ENCODE measurements at regions not wholly inside any gene's neighbourhood (a gene's known extent, or its start where the extent isn't known, plus 50 kb on each side); places are given as distances from the start of the nearest gene placed in this dataset.

GRCh38 chr2:4693266-4693665, 989.9 kb downstream of the DCDC2C start:
- TF ChIP-seq RFX5 (IDR thresholded peaks at IDR 0.05) = no peak
- TF ChIP-seq POLR2A (IDR thresholded peaks at IDR 0.05; ENCODE audit: low read length) = no peak
- TF ChIP-seq, protein P1, sequence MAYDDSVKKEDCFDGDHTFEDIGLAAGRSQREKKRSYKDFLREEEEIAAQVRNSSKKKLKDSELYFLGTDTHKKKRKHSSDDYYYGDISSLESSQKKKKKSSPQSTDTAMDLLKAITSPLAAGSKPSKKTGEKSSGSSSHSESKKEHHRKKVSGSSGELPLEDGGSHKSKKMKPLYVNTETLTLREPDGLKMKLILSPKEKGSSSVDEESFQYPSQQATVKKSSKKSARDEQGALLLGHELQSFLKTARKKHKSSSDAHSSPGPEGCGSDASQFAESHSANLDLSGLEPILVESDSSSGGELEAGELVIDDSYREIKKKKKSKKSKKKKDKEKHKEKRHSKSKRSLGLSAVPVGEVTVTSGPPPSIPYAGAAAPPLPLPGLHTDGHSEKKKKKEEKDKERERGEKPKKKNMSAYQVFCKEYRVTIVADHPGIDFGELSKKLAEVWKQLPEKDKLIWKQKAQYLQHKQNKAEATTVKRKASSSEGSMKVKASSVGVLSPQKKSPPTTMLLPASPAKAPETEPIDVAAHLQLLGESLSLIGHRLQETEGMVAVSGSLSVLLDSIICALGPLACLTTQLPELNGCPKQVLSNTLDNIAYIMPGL (CRISPR knock-in tag; IDR thresholded peaks at IDR 0.05; ENCODE audit: borderline replicate concordance) = no peak
- no peak for TF ChIP-seq JUNB (IDR thresholded peaks at IDR 0.05)
- TF ChIP-seq EP300 (IDR thresholded peaks at IDR 0.05) = no peak
- no peak for TF ChIP-seq CTCF (IDR thresholded peaks at IDR 0.05)
- no peak for TF ChIP-seq JUN (IDR thresholded peaks at IDR 0.05)
- TF ChIP-seq, protein P2, sequence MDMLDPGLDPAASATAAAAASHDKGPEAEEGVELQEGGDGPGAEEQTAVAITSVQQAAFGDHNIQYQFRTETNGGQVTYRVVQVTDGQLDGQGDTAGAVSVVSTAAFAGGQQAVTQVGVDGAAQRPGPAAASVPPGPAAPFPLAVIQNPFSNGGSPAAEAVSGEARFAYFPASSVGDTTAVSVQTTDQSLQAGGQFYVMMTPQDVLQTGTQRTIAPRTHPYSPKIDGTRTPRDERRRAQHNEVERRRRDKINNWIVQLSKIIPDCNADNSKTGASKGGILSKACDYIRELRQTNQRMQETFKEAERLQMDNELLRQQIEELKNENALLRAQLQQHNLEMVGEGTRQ (IDR thresholded peaks at IDR 0.05) = no peak
